HepG2 (cell line): ENCODE measurements at regions not wholly inside any gene's neighbourhood (a gene's known extent, or its start where the extent isn't known, plus 50 kb on each side); places are given as distances from the start of the nearest gene placed in this dataset.

ENCODE experiments used
- ATAC-seq: fragments of 200-7000 bp; cut with Tn5 transposase; 3 replicates; pipeline ENCODE4 v1.9.1; 2020; ENCODE audit warnings: mild to moderate bottlenecking, moderate library complexity
- BruUV-seq: library from RNA; stranded (reverse); fragments of 400-500 nt; replicated peaks from 2 replicates; lab custom pipeline; 2021; lab: Mats Ljungman, UMichigan
- CTCF ChIA-PET: fragments of 300-600 bp; formaldehyde crosslinking; extraction: SDS; loops from one replicate; lab custom pipeline; 2021; ENCODE audit warnings: low total read pairs, inconsistent platforms, low intra/inter-chr PET ratio; lab: Yijun Ruan, JAX
- POLR2A ChIA-PET: fragments of 350-600 bp; sonication (Branson Sonifier 250); formaldehyde crosslinking; loops from one replicate; lab custom pipeline; 2020; ENCODE audit warnings: antibody characterized with exemption, inconsistent platforms; lab: Yijun Ruan, JAX
- DNase-seq: peaks from one replicate; pipeline ENCODE4 v3.0.0-alpha.2; 2015; ENCODE audit warnings: low spot score
- FAIRE-seq: peaks from 3 replicates; lab custom pipeline; 2011; peaks lifted over from hg19 to GRCh38; lab: Jason Lieb, UNC
- H2AFZ ChIP-seq: one replicate; pipeline ENCODE4 v1.6.1; 2011; ENCODE audit warnings: low read length, inconsistent platforms
- H3K27ac ChIP-seq: fragments of 300-600 bp; 3 replicates; pipeline ENCODE4 v1.8.0; 2011; ENCODE audit warnings: mixed run types, mild to moderate bottlenecking, mixed read lengths, low read length, inconsistent platforms; ENCODE audit not compliant: insufficient read depth; ENCODE audit errors: extremely low read length
- H3K27me3 ChIP-seq, 2 experiments: fragments of 200-600 bp in 1 of 2; 2 replicates in 1 of 2; 3 replicates in 1 of 2; pipeline versions ENCODE4 v1.6.0 to v1.8.0; 2011; ENCODE audit warnings: low read length in 2 of 2, mild to moderate bottlenecking in 2 of 2, moderate library complexity in 2 of 2, inconsistent platforms in 1 of 2; ENCODE audit not compliant: insufficient read depth in 2 of 2, control insufficient read depth in 1 of 2
- H3K36me3 ChIP-seq, 2 experiments: fragments of 200-600 bp in 1 of 2; replicated peaks in 1 of 2; 2 replicates in 1 of 2; 3 replicates in 1 of 2; pipeline versions ENCODE4 v1.5.1 to v1.8.0; 2011; ENCODE audit warnings: low read length in 2 of 2, inconsistent platforms in 1 of 2; ENCODE audit not compliant: insufficient read depth in 2 of 2, control insufficient read depth in 1 of 2
- H3K4me1 ChIP-seq: 2 replicates; pipeline ENCODE4 v1.5.1; 2012; ENCODE audit warnings: low read length, inconsistent platforms; ENCODE audit not compliant: insufficient read depth
- H3K4me2 ChIP-seq: 2 replicates; pipeline ENCODE4 v1.6.0; 2011; ENCODE audit warnings: low read depth, low read length, inconsistent platforms
- H3K4me3 ChIP-seq, 3 experiments: fragments of 200-600 bp in 1 of 3; sonication (generic), shearing (Covaris generic) in 1 of 3; replicated peaks in 1 of 3; 2 replicates each; pipeline ENCODE4 v1.5.1; 2011 to 2016; ENCODE audit warnings: low read length in 3 of 3, inconsistent platforms in 2 of 3, low read depth in 2 of 3, mild to moderate bottlenecking in 2 of 3, control low read depth in 1 of 3, mixed read lengths in 1 of 3; ENCODE audit not compliant: insufficient read depth in 1 of 3
- H3K79me2 ChIP-seq: one replicate; pipeline ENCODE4 v1.6.1; 2011; ENCODE audit warnings: low read length, inconsistent platforms; ENCODE audit not compliant: insufficient read depth
- H3K9ac ChIP-seq: 2 replicates; pipeline ENCODE4 v1.6.0; 2011; ENCODE audit warnings: mild to moderate bottlenecking, low read depth, low read length, inconsistent platforms; ENCODE audit not compliant: insufficient read depth
- H3K9me3 ChIP-seq: 2 replicates; pipeline ENCODE4 v1.5.1; 2012; ENCODE audit warnings: mild to moderate bottlenecking, low read length
- H4K20me1 ChIP-seq: 2 replicates; pipeline ENCODE4 v1.6.0; 2011; ENCODE audit warnings: inconsistent platforms, mild to moderate bottlenecking, low read length, moderate library complexity; ENCODE audit not compliant: insufficient read depth
- ATF7 ChIP-seq, 2 experiments: fragments of 450-650 bp in 1 of 2; sonication (generic) in 1 of 2; formaldehyde crosslinking in 1 of 2; IDR thresholded peaks; 2 replicates each; pipeline versions ENCODE4 v1.4.0 to v1.6.1; 2016 to 2020; ENCODE audit warnings: antibody characterized with exemption in 1 of 2, mild to moderate bottlenecking in 1 of 2, missing genetic modification reagents in 1 of 2
- CEBPZ ChIP-seq: IDR thresholded peaks from 2 replicates; pipeline ENCODE4 v1.6.1; 2012; ENCODE audit warnings: low read length, improper control_type of control experiment
- CREBL2 ChIP-seq: sonication (generic); formaldehyde crosslinking; IDR thresholded peaks from 2 replicates; pipeline ENCODE4 v1.8.1; 2023; ENCODE audit warnings: missing genetic modification reagents, mild to moderate bottlenecking, borderline replicate concordance
- PRPF4 ChIP-seq: fragments of 200-400 bp; formaldehyde crosslinking; IDR thresholded peaks from 2 replicates; pipeline ENCODE4 v1.6.1; 2016; ENCODE audit warnings: low read length, low read depth; ENCODE audit not compliant: poor library complexity, severe bottlenecking
- THYN1 ChIP-seq: sonication (generic); formaldehyde crosslinking; IDR thresholded peaks from 2 replicates; pipeline ENCODE4 v1.8.1; 2023; ENCODE audit warnings: low read depth, mild to moderate bottlenecking, moderate library complexity, missing genetic modification reagents, borderline replicate concordance
- TRAFD1 ChIP-seq: sonication (generic); formaldehyde crosslinking; IDR thresholded peaks from 2 replicates; pipeline ENCODE4 v1.5.1; 2020; ENCODE audit warnings: missing genetic modification reagents, mild to moderate bottlenecking, borderline replicate concordance
- ZNF547 ChIP-seq: sonication (generic); formaldehyde crosslinking; IDR thresholded peaks from 2 replicates; pipeline ENCODE4 v1.5.1; 2020; ENCODE audit warnings: mild to moderate bottlenecking, missing genetic modification reagents
- ZNF644 ChIP-seq: IDR thresholded peaks from 2 replicates; pipeline ENCODE4 v1.6.1; 2016; ENCODE audit warnings: low read depth
- WGBS: methylation state at CpG from one replicate; pipeline ENCODE4 v1.1.6; 2017; ENCODE audit warnings: low lambda C conversion rate; 5-methylcytosine and 5-hydroxymethylcytosine counted together
- in situ Hi-C: cut with HindIII; loops from 2 replicates; pipeline ENCODE4 v1.10.0; 2017; ENCODE audit warnings: low pct_unique_long_range_greater_than_20kb; ENCODE audit not compliant: extremely low pct_ligation_motif_present
- intact Hi-C: fragments of 100-400 bp; cut with micrococcal nuclease; formaldehyde crosslinking; loops from one replicate; pipeline ENCODE4 v1.10.0; 2022; ENCODE audit not compliant: unreplicated experiment

- TF ChIP-seq CREBL2 (CRISPR knock-in tag) (no peak), ZNF547 (CRISPR knock-in tag) (no peak), TRAFD1 (no peak), CEBPZ (no peak), ZNF644 (CRISPR knock-in tag) (no peak), THYN1 (no peak)
- TF ChIP-seq, all 625 proteins: peak for 0
These were observed 387.9 kb upstream of the ARID1B start (continued) for GRCh38 chr6:156389296-156389695.

- in situ Hi-C loops = no loop called here
- no peak overlapping the region for H3K4me2 ChIP-seq
- TF ChIP-seq ATF7 (IDR thresholded peaks at IDR 0.05) = peak; percentile 76
- no peak for TF ChIP-seq ATF7 (CRISPR knock-in tag; IDR thresholded peaks at IDR 0.05)
- no peak for TF ChIP-seq PRPF4
These were observed 389.7 kb upstream of the ARID1B start for GRCh38 chr6:156387472-156387871.

More at GRCh38 chr6:156387472-156387871, 389.7 kb upstream of the ARID1B start:
- WGBS = 2% methylated on average over 4 of the region's 4 CpGs
- no peaks in the 10 kb centered on the region for H3K36me3 ChIP-seq
- no peak overlapping the region for H3K9ac ChIP-seq
- FAIRE-seq = no peak
- CTCF ChIA-PET = no interaction called here
- no peak overlapping the region for H2AFZ ChIP-seq
- H4K20me1 ChIP-seq = no peaks in the 10 kb centered on the region
- POLR2A ChIA-PET = no interaction called here
- H3K4me3 ChIP-seq = no peak overlapping the region
- H3K27me3 ChIP-seq = peaks cover 0 to 39% of the 10 kb centered on the region in 2 experiments; a peak in 4 of 5 replicates
- H3K4me1 ChIP-seq = no peaks in the 10 kb centered on the region
- no peaks in the 10 kb centered on the region for H3K9me3 ChIP-seq
- DNase-seq = no peak
- BruUV-seq = no TSS peak
- H3K79me2 ChIP-seq = no peaks in the 10 kb centered on the region
- ATAC-seq = no peak
- intact Hi-C loops = no loop called here
- H3K27ac ChIP-seq = no peak overlapping the region
